GM12872 (cell line): ENCODE measurements at regions not wholly inside any gene's neighbourhood (a gene's known extent, or its start where the extent isn't known, plus 50 kb on each side); places are given as distances from the start of the nearest gene placed in this dataset.

Source experiments
- CTCF ChIP-seq: IDR thresholded peaks from 3 replicates; pipeline ENCODE4 v1.5.1; 2011; ENCODE audit warnings: low read depth, mild to moderate bottlenecking, low read length, moderate library complexity; ENCODE audit not compliant: insufficient read depth

DNA sequence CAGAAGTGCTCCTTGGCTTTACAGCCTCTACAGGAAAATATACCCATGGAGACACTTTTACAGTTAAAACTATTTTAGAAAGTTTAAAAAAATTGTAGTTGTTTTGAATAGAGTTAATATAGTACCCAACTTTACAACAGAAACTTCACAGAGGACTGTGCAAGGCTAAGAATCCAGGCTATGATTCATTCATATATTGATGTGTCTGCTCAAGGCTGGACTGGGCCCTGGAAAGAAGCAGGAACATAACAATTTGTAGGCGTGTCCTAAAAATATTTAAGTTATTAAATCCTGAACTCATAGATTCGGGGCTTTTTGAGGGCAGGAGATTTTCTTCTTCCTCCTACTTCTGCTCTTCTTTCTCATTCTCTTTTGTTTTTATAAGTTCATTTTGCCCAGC lies 291.5 kb upstream of the CCDC179 start:
- no peak for TF ChIP-seq CTCF

DNA sequence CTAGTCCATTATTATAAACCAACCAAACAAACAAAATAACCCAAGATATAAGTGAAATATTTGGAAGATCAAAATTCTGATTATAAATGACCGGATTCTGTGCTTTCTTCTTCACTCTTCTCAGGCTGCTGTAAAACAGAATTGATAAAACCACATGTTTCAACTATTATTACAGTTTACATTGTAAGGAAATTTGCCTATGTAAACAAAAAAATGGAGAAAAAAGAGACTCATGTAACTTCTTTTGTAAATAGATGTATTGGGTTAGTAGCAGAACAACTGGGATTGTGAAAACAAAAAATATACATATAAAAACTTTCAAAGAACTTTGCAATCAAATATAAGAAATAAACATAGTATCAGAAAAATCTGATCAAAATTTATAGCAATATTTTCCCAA lies 295.2 kb upstream of the CCDC179 start:
- TF ChIP-seq CTCF: no peak

GRCh38 chr11:23164022-23164421 lies 303.7 kb upstream of the CCDC179 start:
- no peak for TF ChIP-seq CTCF

GRCh38 chr11:23166376-23166775 lies 306.1 kb upstream of the CCDC179 start:
- TF ChIP-seq CTCF: no peak

DNA sequence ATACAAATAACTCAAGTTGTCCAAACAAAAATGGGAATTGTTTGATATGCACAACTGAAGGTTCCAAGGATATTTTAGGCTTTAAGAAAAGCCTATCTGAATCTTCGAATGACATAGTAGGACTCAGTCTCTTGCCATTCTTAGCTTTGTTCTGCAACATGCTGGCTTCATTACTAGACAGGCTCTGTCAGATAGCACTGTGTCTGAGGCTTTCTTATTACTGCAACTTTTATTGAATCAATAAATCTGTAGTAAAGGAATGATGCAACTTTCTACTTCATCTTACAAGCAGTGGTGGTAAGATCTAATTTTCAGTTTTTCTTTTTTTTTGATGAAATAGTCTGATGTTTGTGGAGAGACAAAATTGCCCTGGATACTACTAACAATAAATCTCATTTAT lies 319.3 kb upstream of the CCDC179 start:
- no peak for TF ChIP-seq CTCF

GRCh38 chr11:23181022-23181807 lies 320.9 kb upstream of the CCDC179 start:
- no peak for TF ChIP-seq CTCF

GRCh38 chr11:23192256-23192655 lies 332.0 kb upstream of the CCDC179 start:
- no peak for TF ChIP-seq CTCF
